ENCODE measurements at regions not wholly inside any gene's neighbourhood (a gene's known extent, or its start where the extent isn't known, plus 50 kb on each side); places are given as distances from the start of the nearest gene placed in this dataset.

DNA sequence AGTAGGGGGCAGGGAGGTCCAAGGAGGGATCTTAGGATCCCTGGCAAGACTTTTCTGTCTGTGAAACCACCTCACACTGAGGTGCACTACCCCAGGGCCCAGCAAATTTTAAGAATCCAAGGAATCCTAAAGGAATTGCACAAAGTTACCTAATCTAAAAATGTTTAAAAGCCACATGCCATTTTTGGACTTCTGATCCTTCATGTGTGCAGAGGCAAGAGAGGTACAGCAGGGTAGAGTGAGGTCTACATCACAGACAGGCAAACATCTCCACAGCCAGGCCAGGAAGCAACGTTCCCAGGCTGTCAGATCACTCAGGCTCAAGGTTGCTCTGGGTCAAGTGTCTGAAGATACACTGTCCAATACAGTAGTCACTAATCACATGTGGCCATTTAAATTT, 324.6 kb upstream of the DUSP10 start:
- no peak for TF ChIP-seq ZNF565 (CRISPR knock-in tag; conservative IDR thresholded peaks at IDR 0.05; ENCODE audit: low read depth)
- TF ChIP-seq POU6F1 (CRISPR knock-in tag; IDR thresholded peaks at IDR 0.05; ENCODE audit: borderline replicate concordance, low read depth) = no peak
- TF ChIP-seq ZC3H10 (CRISPR knock-in tag; IDR thresholded peaks at IDR 0.05) = no peak
- TF ChIP-seq ZFP3 (CRISPR knock-in tag; IDR thresholded peaks at IDR 0.05) = no peak
- no peak for TF ChIP-seq ISL1 (CRISPR knock-in tag; IDR thresholded peaks at IDR 0.05)
- no peak for TF ChIP-seq PATZ1 (CRISPR knock-in tag; IDR thresholded peaks at IDR 0.05; ENCODE audit: borderline replicate concordance)
- no peak for TF ChIP-seq TSHZ2 (CRISPR knock-in tag; IDR thresholded peaks at IDR 0.05)
- no peak for TF ChIP-seq OSR1 (CRISPR knock-in tag; IDR thresholded peaks at IDR 0.05)
- TF ChIP-seq ZFP30 (CRISPR knock-in tag; IDR thresholded peaks at IDR 0.05) = no peak

Data from SK-N-SH treated with all-trans-retinoic acid at 6 μM for 48 hours (cell line).